ENCODE measurements at regions not wholly inside any gene's neighbourhood (a gene's known extent, or its start where the extent isn't known, plus 50 kb on each side); places are given as distances from the start of the nearest gene placed in this dataset.

DNA sequence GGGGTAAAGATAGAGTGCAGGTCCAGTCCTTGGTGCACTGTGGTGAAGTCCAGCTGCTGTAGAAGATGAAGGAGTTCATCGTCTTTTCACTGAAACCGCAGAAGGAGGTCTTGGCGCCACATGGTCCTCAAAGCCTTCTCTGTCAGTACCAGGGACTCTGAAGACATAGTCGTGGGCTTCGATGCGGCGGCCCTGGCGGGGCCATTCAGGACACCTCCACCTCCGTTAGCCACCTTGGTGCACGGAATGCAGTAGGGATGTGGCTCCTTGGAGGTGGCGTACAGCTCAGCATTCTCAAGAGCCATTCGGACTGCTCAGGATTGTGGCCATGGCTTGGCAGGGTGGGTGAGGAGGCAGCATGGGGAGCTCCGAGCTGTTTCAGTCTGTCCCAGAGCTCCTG is 418.8 kb downstream of the SUCLG1 start:
- no peak for TF ChIP-seq EZH2 (IDR thresholded peaks at IDR 0.05; ENCODE audit: low read length)
- TF ChIP-seq, protein P1, sequence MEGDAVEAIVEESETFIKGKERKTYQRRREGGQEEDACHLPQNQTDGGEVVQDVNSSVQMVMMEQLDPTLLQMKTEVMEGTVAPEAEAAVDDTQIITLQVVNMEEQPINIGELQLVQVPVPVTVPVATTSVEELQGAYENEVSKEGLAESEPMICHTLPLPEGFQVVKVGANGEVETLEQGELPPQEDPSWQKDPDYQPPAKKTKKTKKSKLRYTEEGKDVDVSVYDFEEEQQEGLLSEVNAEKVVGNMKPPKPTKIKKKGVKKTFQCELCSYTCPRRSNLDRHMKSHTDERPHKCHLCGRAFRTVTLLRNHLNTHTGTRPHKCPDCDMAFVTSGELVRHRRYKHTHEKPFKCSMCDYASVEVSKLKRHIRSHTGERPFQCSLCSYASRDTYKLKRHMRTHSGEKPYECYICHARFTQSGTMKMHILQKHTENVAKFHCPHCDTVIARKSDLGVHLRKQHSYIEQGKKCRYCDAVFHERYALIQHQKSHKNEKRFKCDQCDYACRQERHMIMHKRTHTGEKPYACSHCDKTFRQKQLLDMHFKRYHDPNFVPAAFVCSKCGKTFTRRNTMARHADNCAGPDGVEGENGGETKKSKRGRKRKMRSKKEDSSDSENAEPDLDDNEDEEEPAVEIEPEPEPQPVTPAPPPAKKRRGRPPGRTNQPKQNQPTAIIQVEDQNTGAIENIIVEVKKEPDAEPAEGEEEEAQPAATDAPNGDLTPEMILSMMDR (optimal IDR thresholded peaks at IDR 0.05 in 1 of 3, IDR thresholded peaks at IDR 0.05 in 1 of 3, conservative IDR thresholded peaks at IDR 0.05 in 1 of 3; ENCODE audit: extremely low read depth in 1 of 3, insufficient read depth in 2 of 3, low read length in 3 of 3): no peak
